ENCODE measurements at regions not wholly inside any gene's neighbourhood (a gene's known extent, or its start where the extent isn't known, plus 50 kb on each side); places are given as distances from the start of the nearest gene placed in this dataset.
"Not testable (repeated sequence)": the region's sequence is repeated elsewhere in the genome, so short reads cannot be mapped to it uniquely, and the experiment has no call there.

- TF ChIP-seq POLR2A (IDR thresholded peaks at IDR 0.05) (no peak), CTCF (IDR thresholded peaks at IDR 0.05) (no peak), EP300 (IDR thresholded peaks at IDR 0.05) (no peak)
- Histone ChIP-seq H3K36me3 (no peaks in the 10 kb centered on the region), H3K9me3 (no peaks in the 10 kb centered on the region), H3K27me3 (no peaks in the 10 kb centered on the region), H3K4me1 (ENCODE audit: insufficient read depth) (peaks cover 2% of the 10 kb centered on the region), H3K27ac (no peak overlapping the region), H3K4me3 (no peak overlapping the region)
- no peak for DNase-seq
- intact Hi-C loops (cut with DNase I) = no loop called here
- 92 to 96% (median 96%) methylated on average over 4 of the region's 4 CpGs for WGBS, 3 donors
These were observed 71.6 kb upstream of the EGFR start for GRCh38 chr7:54947266-54947665.

DNA sequence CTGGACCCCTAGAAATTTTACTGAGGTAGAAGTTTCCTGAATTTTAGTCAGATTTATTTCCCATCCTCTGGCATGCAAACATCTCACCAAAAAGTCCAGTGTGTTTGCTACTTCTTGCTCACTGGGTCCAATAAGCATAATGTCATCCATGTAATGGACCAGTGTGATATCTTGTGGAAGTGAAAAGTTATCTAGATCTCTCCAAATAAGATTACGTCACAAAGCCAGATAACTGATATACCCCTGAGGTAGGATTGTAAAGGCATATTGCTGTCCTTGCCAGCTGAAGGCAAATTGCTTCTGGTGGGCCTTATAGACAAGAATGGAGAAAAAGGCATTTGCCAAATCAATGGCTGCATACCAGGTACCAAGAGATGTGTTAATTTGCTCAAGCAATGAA, 69.3 kb upstream of the EGFR start:
- H3K4me1 ChIP-seq (ENCODE audit: insufficient read depth); H3K4me3 ChIP-seq; intact Hi-C loops (cut with DNase I); H3K27ac ChIP-seq; H3K27me3 ChIP-seq; H3K36me3 ChIP-seq; H3K9me3 ChIP-seq; DNase-seq: not testable (repeated sequence)
- WGBS, 3 donors = 89 to 98% (median 92%) methylated on average over 1 of the region's 1 CpG

GRCh38 chr7:54955296-54955695, 63.5 kb upstream of the EGFR start:
- 25 to 33% (median 25%) methylated on average over 2 of the region's 2 CpGs for WGBS, 3 donors
- H3K27ac ChIP-seq = no peak overlapping the region

DNA sequence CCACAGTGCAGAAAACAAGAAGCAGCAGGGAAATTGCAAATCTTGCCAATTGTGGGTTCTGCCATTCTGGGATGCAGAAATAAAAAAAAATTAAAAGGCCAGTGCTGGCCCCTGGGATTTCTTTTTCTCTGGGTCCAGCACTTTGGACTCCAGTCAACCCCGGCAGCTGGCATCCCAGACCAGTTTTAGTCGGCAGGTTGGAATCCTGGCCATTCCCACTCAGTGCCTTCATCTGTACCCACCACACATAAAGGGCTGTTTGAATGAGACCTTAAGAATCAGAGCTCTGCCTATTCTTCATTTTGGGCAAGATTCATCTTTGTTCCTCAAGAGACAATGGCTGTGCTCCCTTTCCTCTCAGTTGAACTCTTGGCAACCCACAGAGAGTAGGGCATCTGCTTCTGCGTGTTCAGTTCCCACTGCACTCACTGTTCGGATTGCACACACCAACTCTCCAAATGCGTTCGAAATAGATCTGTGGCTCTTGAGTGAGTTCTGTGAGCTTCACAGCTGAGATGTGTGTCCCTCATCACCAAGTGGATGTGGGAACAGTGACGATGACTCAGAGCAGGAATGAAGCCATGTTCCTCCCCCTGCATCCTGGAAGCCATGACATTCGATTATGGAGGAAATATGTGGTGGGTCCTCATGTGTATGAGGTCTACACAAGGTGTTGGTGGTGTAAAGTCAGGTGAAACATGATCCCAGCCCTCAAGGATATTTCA, 63.0 kb upstream of the EGFR start:
- Histone ChIP-seq H3K27me3 (no peaks in the 10 kb centered on the region), H3K27ac (no peak overlapping the region), H3K36me3 (no peaks in the 10 kb centered on the region), H3K9me3 (no peaks in the 10 kb centered on the region), H3K4me1 (ENCODE audit: insufficient read depth) (peaks cover 2% of the 10 kb centered on the region), H3K4me3 (no peak overlapping the region)
- WGBS, 3 donors = 80 to 83% (median 81%) methylated on average over 8 of the region's 8 CpGs
- TF ChIP-seq POLR2A (IDR thresholded peaks at IDR 0.05) (no peak), EP300 (IDR thresholded peaks at IDR 0.05) (no peak)
- no peak for DNase-seq
- intact Hi-C loops (cut with DNase I) = no loop called here

More at GRCh38 chr7:54955296-54955695, 63.5 kb upstream of the EGFR start:
- intact Hi-C loops (cut with DNase I) = no loop called here
- Histone ChIP-seq H3K4me3 (no peak overlapping the region), H3K4me1 (ENCODE audit: insufficient read depth) (peaks cover 2% of the 10 kb centered on the region), H3K36me3 (no peaks in the 10 kb centered on the region), H3K9me3 (no peaks in the 10 kb centered on the region), H3K27me3 (no peaks in the 10 kb centered on the region)
- TF ChIP-seq POLR2A (IDR thresholded peaks at IDR 0.05) = no peak
- TF ChIP-seq EP300 (IDR thresholded peaks at IDR 0.05) = no peak
- no peak for TF ChIP-seq CTCF (IDR thresholded peaks at IDR 0.05)
- no peak for DNase-seq

GRCh38 chr7:54956865-54957264, 62.0 kb upstream of the EGFR start:
- H3K36me3 ChIP-seq = no peaks in the 10 kb centered on the region
- peaks cover 2% of the 10 kb centered on the region for H3K4me1 ChIP-seq (ENCODE audit: insufficient read depth)
- no peaks in the 10 kb centered on the region for H3K27me3 ChIP-seq
- H3K27ac ChIP-seq = no peak overlapping the region
- intact Hi-C loops (cut with DNase I) = no loop called here
- H3K4me3 ChIP-seq = no peak overlapping the region
- no peak for TF ChIP-seq CTCF (IDR thresholded peaks at IDR 0.05)
- TF ChIP-seq POLR2A (IDR thresholded peaks at IDR 0.05) = no peak
- no peak for TF ChIP-seq EP300 (IDR thresholded peaks at IDR 0.05)
- H3K9me3 ChIP-seq = no peaks in the 10 kb centered on the region
- DNase-seq = no peak
- WGBS, 3 donors = 90 to 91% (median 91%) methylated on average over 13 of the region's 13 CpGs
